Heart right ventricle (tissue), 16 donors: ENCODE measurements at regions not wholly inside any gene's neighbourhood (a gene's known extent, or its start where the extent isn't known, plus 50 kb on each side); places are given as distances from the start of the nearest gene placed in this dataset.

Experiments
- ATAC-seq, 8 donors: fragments of 200-7000 bp; cut with Tn5 transposase; one replicate each; pipeline ENCODE4 v1.9.1; 2020; ENCODE audit warnings: mild to moderate bottlenecking in 8 of 8, moderate library complexity in 8 of 8, moderate number of reproducible peaks in 1 of 8
- DNase-seq, 2 donors: peaks; one replicate each; pipeline ENCODE4 v3.0.0-alpha.2; 2020
- H3K27ac ChIP-seq, 10 donors: fragments of 200-600 bp; sonication (generic) in 2 of 10; one replicate each; pipeline versions ENCODE4 v1.5.0 to v1.8.0; 2020 to 2022; ENCODE audit warnings: mild to moderate bottlenecking in 3 of 10
- H3K27me3 ChIP-seq, 7 donors: fragments of 200-600 bp; one replicate each; pipeline ENCODE4 v1.8.0; 2021 to 2022; ENCODE audit warnings: mild to moderate bottlenecking in 2 of 7
- H3K36me3 ChIP-seq, 9 donors: fragments of 200-600 bp; sonication (generic) in 1 of 9; one replicate each; pipeline versions ENCODE4 v1.5.0 to v1.8.0; 2020 to 2022; ENCODE audit warnings: mild to moderate bottlenecking in 2 of 9
- H3K4me1 ChIP-seq, 9 donors: fragments of 200-600 bp; sonication (generic) in 1 of 9; one replicate each; pipeline versions ENCODE4 v1.5.0 to v1.8.0; 2020 to 2022; ENCODE audit warnings: mild to moderate bottlenecking in 4 of 9
- H3K4me3 ChIP-seq, 10 donors: fragments of 200-600 bp; sonication (generic) in 2 of 10; one replicate each; pipeline versions ENCODE4 v1.5.0 to v1.8.0; 2020 to 2022; ENCODE audit warnings: mild to moderate bottlenecking in 7 of 10, moderate library complexity in 2 of 10
- H3K9me3 ChIP-seq, 11 donors: fragments of 200-600 bp in 10 of 11; sonication (generic) in 2 of 11; one replicate each; pipeline versions ENCODE4 v1.5.0 to v1.8.0; 2013 to 2022; ENCODE audit warnings: mild to moderate bottlenecking in 2 of 11, control low read depth in 1 of 11, moderate library complexity in 1 of 11
- CTCF ChIP-seq, 9 donors: fragments of 200-600 bp; sonication (generic) in 2 of 9; IDR thresholded peaks; one replicate each; pipeline versions ENCODE4 v1.5.0 to v1.8.0; 2021 to 2022; ENCODE audit warnings: antibody characterized with exemption in 9 of 9, mild to moderate bottlenecking in 5 of 9, moderate library complexity in 1 of 9
- WGBS, 2 donors: extraction: QIAGEN DNeasy Blood & Tissue Kit; methylation state at CpG; one replicate each; pipeline ENCODE4 v1.1.7; 2013; ENCODE audit warnings: inconsistent platforms in 1 of 2; 5-methylcytosine and 5-hydroxymethylcytosine counted together
- intact Hi-C, 10 donors: fragments of 100-400 bp; cut with DNase I; formaldehyde crosslinking; loops; one replicate each; pipeline versions ENCODE4 v1.11.1 to v1.14.2; 2022
- donor health status: Arrhythmogenic right ventricular cardiomyopathy.
- donor health status: ischemic (EF 13 %, LVEDD 7.1; RV severe dilation, severe dysfunction).
- donor health status: healthy with polysubstance abuse.
- donor health status: DM: no; HTN: yes; CAD: no.
- donor health status: DM: no; HTN: no; CAD: no.
- donor health status: ischemic (EF 25% LVEDD 6.9; RV normal size, moderate dysfunction).
- donor health status: ischemic (EF 25% LVEDD 5.7; RV mildly dilated, moderate dysfunction).
- donor health status: healthy.
- donor health status: DM: yes; HTN: yes; CAD: no.
- donor health status: Ischemic cardiomyopathy.
- donor health status: ischemic (EF 35%, LVEDD 5.7; RV mildly dilated, moderate dysfunction).
- donor health status: nonischemic (EF 11% LVEDD 7.7; RV severe dilation, severe dysfunction).
- donor health status: DM: yes; HTN: yes; CAD: no.
- donor health status: PGD.
- donor health status: ischemic (EF 29% LVEDD 5.4; RV normal size, mild dysfunction).
- donor health status: nonischemic (EF 23%, LVEDD 6.1; RV moderate dilation, normal function).

- Histone ChIP-seq H3K27ac (no peak overlapping the region), H3K4me1 (no peaks in the 10 kb centered on the region), H3K36me3 (no peaks in the 10 kb centered on the region), H3K9me3 (no peaks in the 10 kb centered on the region), H3K27me3 (peaks cover 0 to 19% (median 4%) of the 10 kb centered on the region in 7 donors), H3K4me3 (no peak overlapping the region)
- TF ChIP-seq CTCF (IDR thresholded peaks at IDR 0.05) = no peak
- intact Hi-C loops = no loop called here
- 60 to 65% methylated on average over 8 of the region's 8 CpGs for WGBS, 2 donors
- DNase-seq = no peak
- no peak for ATAC-seq
Measured at GRCh38 chr13:109626386-109627171, 159.8 kb downstream of the IRS2 start.

- Histone ChIP-seq H3K27me3 (peaks cover 0 to 21% (median 0%) of the 10 kb centered on the region in 7 donors), H3K4me3 (no peak overlapping the region), H3K9me3 (no peaks in the 10 kb centered on the region), H3K27ac (no peak overlapping the region), H3K36me3 (no peaks in the 10 kb centered on the region), H3K4me1 (no peaks in the 10 kb centered on the region)
- DNase-seq (no peak), ATAC-seq (no peak)
- intact Hi-C loops = no loop called here
- WGBS, 2 donors = 29 to 100% methylated on average over 1 of the region's 1 CpG
- TF ChIP-seq CTCF (IDR thresholded peaks at IDR 0.05) = no peak
Measured at GRCh38 chr13:109625156-109625555, 161.2 kb downstream of the IRS2 start.

DNA sequence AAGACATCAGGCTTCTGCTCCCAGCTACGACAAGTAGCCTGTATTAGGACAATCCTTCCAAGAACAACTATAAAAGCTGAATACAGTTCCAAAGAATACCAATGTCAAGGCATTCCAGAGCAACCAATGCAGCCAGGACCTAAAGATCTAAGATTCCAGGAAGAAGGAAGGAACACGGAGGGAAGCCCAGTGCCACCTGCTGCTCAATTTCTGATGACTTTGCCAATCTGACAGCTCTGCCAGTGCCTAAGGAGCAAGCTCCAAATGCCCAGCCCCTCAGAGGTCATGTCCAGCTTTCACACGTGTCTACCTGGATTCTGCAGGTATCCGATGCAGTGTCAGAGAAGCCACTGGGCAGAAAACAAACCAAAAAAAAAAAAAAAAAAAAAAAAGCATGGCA, 164.4 kb downstream of the IRS2 start:
- no peak for ATAC-seq
- Histone ChIP-seq H3K9me3 (no peaks in the 10 kb centered on the region), H3K27ac (no peak overlapping the region), H3K36me3 (no peaks in the 10 kb centered on the region), H3K4me3 (no peak overlapping the region), H3K4me1 (no peaks in the 10 kb centered on the region), H3K27me3 (peaks cover 0 to 20% (median 6%) of the 10 kb centered on the region in 7 donors)
- no peak for TF ChIP-seq CTCF (IDR thresholded peaks at IDR 0.05)
- intact Hi-C loops = no loop called here
- WGBS, 2 donors = 89 to 90% methylated on average over 4 of the region's 4 CpGs
- DNase-seq = no peak

DNA sequence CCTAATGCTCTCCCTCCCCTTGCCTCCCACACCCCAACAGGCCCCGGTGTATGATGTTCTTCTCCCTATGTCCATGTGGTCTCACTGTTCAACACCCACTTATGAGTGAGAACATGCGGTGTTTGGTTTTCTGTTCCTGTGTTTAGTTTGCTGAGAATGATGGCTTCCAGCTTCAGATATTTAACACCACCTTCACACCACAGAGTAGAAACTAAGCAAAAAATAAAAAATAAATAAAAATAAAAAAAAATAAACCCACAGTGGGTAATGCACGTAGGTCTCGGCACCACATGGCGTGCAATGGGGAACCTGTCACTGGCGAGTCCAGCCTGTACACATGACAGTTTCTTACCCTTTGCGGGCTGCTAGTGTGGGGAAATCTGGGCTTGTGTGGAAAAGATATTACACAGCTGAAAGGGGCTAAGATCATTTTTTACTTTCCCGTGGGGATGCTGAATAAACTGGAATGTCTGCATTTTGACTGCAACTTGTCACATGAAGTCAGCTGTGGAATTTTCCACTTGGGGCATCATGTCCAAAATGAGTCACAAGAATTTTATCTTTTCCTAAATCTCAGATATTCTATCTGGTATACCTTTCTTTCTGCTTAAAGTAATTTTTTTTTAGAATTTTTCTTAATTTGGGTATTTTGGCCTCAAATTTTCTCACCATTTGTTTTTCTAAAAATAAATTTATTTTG, 170.5 kb downstream of the IRS2 start:
- TF ChIP-seq CTCF (IDR thresholded peaks at IDR 0.05) = no peak
- no peak for DNase-seq
- Histone ChIP-seq H3K4me3 (no peak overlapping the region), H3K27ac (no peak overlapping the region), H3K27me3 (peaks cover 0 to 19% (median 0%) of the 10 kb centered on the region in 7 donors), H3K9me3 (no peaks in the 10 kb centered on the region), H3K36me3 (no peaks in the 10 kb centered on the region), H3K4me1 (peaks cover 0 to 5% (median 0%) of the 10 kb centered on the region in 9 donors)
- no peak for ATAC-seq
- 71 to 77% methylated on average over 8 of the region's 8 CpGs for WGBS, 2 donors
- intact Hi-C loops = loop anchor here in 2 of 10 donors (10.0 kb wide), 1 partner anchor 169 kb away; the partner anchor contains the start of gene IRS2 (in 2 of the 2)
